Esophagus mucosa (tissue), 1 donor: ENCODE measurements at regions not wholly inside any gene's neighbourhood (a gene's known extent, or its start where the extent isn't known, plus 50 kb on each side); places are given as distances from the start of the nearest gene placed in this dataset.
A peak's percentile ranks its signal among the peaks of the same experiment; 100 is the strongest.
"Not testable (repeated sequence)": the region's sequence is repeated elsewhere in the genome, so short reads cannot be mapped to it uniquely, and the experiment has no call there.

ENCODE experiments used
- ATAC-seq: fragments of 200-7000 bp; cut with Tn5 transposase; one replicate; pipeline ENCODE4 v1.9.1; 2020
- donor health status: DM: yes; HTN: yes; CAD: no.

DNA sequence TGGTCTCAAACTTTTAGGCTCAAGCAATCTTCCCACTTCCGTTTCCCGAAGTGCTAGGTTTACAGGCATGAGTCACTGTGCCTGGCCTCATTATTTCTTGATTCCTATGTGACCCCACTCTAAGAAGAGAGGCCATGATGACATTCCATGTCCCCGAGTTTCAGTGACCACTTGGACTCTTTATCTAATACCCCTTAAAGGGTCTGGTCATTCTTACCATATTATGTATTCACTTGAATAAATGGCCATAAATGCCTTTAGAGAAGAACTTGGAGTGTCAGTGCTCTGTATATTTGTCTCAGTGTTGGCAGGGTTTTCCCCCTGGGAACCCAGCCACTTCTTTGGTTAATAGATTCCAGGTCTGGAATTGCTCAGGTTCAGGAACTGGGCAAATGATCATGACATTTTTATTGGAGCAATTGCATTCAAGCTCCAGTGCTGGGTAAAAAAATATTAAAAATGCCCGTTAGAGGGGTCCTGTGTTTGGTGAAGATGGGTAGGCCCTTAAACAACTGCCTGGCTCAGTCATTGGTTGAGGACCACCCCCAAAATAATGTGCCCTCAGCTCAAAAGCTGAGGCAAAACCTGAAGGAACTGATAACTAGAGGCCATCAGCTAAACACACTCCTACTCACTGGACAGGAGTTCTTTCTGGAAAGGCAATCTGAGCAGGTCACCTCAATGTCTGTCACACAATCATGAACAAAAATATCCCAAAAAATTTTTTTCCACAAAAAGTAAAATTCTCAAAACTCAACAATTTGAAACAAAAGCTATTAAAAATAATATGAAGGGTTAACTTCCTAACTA, 186.6 kb upstream of the ZNF608 start:
- no peak for ATAC-seq

DNA sequence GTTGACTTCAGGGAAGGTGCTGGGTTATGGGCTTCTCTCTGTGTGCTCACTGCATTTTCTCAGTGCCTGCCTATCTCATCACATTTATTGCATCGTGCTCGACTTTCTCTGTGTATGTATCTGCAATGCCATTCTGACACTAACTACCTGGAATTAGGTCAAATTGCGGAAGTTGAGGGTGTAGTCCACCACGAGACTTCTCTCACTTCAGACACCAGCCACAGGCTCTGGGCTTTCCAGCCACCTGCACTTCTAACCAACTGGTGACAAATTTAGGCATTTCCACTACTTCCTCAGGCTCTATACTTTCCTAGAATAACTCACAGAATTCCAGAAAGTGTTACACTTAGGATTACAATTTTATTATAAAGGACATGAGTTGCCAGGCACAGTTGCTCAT, 188.6 kb upstream of the ZNF608 start:
- ATAC-seq = no peak

DNA sequence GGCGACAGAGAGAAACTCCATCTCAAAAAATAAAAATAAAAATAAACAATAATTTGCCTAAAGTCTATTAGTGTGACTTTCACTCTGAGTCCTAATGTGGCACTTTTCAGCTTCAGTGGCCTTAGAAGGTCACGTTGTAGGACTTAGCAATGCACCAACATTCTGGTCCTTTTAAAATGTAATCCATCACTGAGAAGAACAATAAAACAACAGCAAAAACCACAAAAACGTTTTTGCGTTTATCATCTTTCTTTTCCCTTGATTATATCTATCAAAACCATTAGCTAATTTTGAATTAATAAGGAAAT, 190.1 kb upstream of the ZNF608 start:
- ATAC-seq = no peak

DNA sequence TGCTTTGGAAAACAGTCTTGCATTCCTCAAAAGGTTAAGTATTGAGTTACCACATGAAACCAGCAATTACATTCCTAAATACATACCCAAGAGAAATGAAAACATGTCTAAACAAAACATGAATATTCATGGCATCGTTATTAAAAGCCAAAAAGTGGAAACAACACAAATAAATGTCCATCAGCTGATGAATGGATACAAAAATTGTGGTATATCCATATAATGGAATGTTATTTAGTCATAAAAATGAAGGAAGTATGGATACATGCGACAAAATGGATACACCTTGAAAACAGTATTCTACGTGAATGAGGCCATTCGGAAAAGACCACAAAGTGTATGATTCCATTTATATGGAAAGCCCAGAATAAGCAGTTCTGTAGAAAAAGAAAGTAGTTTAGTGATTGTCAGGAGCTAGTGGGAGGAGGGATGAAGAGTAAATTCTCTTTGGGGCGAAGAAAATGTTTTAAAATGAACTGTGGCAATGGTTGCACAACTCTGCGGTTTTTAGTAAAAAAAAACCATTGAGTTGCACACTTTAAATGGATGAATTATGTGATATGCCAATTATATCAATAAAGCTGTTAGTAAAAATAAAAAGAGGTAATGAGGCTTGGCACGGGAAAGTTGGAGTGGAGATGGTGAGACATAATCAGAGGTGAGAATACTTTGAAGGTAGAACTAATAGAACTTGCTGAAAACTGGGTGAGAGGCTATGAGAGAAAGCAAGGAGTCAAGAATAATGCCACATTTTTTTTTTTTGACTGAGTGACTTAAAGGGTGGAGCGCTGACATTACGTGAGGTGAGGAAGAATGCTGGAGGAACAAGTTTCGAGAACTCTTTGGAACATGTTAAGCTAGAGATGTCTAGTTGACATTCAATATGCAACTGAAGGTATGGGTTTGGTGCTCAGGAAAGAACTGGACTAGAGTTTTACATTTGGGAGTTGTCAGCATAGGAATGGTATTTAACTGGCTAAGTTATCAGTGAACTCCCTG, 194.9 kb upstream of the ZNF608 start:
- ATAC-seq = peak; percentile 80

DNA sequence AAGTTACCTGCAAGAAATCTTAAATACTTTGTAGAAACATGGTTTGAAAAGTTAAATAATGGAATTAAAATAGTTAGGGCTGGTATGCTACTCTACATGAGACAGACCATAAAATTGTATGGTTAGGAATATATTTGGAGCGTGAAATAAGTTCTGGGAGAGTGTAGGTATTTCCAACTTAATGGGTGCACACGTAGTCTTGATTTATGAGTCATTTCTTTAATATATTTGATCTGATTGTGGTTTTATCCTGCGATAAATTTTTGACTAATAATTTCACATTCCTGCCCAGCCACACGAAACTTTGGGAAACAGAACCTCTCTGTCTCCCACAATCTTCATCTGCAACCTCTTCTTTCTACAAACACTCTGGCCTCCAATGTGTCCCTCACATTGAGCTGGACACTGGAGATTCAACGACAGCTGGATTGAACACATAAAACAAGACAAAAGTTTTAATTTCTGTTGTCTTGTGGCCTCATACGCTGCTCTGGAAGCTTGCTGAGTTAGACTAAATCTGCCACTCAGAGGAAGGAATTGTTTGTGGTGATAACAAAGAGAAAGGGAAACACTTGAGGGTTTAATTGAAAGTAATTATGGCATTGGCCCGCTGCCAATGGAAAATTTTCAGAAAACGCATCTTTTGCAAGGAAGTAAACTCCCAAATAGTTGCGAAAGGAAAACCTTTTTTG, 201.8 kb upstream of the ZNF608 start:
- ATAC-seq = no peak

DNA sequence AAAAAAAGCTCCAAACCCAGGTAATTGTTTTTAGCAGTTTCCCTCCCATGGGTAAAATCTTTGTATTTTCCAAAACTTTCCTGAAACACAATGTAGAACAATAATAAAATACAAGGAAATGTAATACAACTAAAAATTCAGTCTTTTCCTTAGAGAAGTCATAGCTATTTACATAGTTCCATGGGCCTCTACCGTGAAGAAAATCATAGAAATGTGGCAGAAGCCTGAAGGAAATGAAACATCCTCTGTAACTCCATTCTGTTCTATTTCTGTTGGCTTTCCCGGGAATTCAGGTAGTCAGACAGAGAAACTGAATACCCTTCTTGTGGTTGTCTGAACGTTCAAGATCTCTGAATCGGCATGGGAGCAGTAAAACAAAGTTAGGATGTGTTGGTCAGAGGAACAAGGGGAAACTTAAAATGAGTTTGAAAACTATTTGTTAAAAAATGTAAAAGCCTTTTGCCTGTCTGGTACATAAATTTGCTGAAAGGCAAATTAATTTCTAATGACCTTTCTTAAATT, 202.4 kb upstream of the ZNF608 start:
- ATAC-seq = no peak

DNA sequence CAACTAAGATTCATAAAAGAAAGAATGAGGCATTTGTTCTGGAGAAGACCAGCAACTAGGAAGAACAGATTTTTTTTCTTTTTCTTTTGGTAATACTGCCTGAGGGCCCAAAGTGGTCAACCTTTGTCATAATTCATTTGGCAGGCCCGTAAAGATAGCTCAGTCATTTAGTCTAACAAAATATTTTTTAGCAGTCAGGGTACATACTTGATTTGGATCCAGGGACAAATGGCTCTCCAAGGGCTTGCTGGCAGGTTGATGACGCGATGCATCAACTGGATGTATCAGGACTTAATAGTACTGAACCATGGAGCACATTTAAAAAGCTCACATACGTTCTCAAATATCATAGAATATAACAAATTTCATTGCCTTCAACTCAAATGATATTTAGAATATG, 203.4 kb upstream of the ZNF608 start:
- no peak for ATAC-seq

DNA sequence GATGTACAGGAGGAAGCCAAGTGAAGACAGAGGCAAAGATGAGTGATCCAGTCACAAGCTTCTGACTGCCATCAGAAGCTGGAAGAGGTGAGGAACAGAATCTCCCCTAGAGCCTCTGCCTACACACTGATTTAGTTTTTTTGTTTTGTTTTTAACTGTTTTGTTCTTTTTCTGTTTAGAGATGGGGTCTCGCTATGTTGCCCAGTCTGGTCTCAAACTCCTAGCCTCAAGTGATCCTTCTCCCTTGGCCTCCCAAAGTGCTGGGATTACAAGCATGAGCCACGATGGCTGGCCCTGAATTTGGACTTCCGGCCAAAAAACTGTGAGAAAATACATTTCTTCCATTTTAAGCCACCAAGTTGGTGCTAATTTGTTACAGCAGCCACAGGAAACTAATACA, 204.7 kb upstream of the ZNF608 start:
- ATAC-seq = no peak

DNA sequence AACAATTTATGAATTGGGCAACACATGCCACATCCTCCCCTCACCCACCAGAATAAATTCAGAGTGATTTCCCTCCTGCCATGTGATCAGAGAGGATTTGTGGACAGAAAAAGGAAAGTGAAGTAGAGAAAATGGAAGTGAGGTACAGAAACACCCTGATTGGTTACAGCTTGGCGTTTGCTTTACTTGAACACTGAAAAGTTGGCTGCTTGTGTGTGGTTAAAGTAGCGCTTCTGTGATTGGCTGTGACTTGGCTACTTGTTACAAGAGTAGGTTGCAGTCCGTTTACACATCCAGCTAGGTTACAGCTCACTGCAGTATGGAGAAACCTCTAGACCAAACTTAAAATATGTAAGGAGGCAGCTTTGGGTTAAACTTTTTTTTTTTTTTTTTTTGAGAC, 205.2 kb upstream of the ZNF608 start:
- peak; percentile 36 for ATAC-seq

DNA sequence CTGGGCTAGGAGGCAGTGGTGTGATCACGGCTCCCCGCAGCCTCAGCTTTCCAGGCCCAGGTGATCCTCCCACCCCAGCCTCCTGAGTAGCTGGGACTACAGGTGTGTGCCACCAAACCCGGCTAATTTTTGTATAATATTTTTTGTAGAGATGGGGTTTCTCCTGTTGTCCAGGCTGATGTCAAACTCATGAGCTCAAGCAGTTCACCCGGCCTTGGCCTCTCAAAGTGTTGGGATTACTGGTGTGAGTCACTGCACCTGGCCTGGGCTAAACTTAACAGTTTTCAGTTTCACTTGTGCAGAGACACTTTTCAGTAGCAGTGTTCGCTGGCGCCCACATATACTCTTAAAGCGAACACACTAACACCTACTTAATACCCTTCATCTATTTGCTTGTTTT, 205.6 kb upstream of the ZNF608 start:
- ATAC-seq = no peak

DNA sequence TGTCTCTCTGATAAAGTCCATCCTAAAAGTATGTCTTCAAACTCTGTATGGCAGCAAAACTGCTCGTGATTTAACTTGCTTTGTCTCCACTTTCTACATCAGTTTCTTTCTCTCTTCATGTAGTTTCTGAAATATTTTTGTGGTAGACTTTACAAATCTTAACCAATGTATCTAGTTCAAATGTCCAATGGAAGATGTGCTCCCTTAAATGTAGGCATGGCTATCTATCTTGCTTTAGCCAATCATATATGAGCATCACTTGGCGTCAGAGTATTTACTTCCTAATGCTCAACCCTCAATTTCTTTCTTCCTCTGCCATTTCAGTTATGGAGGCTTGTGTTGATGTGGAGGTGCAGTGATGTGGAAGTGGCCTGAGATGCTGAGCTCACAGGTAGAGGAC, 206.1 kb upstream of the ZNF608 start:
- ATAC-seq = peak; percentile 15

DNA sequence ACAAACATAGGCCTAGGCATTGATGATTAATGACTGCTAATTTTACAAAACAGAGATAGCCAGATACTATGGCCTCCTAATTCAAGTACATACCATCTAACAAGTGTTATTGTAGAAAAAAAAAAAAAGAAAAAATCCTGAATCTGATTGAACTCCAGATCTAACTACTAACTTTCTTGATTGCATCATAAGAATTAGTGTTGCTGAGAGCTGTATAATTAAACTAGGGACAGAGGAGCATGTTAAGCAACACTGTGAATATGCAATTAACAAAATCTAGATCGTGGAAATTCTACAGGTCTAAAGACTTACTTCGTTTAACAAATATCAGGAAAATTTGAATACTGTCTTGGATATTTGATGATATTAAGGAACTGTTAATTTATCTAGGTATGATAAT, 208.3 kb upstream of the ZNF608 start:
- no peak for ATAC-seq

DNA sequence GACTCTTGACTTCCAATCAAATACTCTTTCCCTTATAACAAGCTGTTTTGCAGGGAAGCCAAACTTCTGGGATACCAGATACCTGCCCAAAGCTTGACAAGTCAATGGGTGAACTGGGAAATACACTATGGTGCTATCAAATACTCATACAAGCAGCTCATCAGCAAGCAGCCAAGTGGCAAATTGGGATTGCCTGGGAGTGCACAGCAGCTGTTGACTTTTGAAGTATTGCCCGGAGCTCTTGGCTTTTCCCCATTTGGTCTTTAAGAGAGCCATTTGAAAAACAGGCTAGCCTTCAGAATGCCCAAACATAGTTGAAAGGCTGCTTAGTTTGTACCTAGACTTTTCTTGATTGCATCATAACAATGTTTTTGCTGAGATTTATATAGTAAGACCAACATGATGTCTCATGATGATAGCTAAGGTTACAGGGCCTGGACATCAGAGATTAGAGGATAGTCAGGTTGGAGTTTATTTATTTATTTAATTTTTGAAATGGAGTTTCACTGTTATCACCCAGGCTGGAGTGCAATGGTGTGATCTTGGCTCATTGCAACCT, 210.1 kb upstream of the ZNF608 start:
- no peak for ATAC-seq

DNA sequence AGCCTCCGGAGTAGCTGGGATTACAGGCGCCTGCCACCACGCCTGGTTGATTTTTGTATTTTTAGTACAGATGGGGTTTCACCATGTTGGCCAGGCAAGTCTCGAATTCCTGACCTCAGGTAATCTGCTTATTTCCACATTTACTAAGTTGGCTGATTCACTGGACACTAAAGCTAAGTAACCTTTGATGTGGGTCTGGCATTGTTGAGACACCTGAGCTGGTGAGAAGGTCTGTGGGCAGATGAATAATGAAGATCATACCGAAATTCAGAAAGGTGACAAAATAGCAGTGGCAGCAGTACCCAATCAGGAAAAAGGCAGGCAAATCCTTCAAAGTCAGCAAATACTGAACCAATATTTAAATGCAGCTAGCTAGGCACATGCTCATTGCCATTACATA, 210.6 kb upstream of the ZNF608 start:
- ATAC-seq = no peak

DNA sequence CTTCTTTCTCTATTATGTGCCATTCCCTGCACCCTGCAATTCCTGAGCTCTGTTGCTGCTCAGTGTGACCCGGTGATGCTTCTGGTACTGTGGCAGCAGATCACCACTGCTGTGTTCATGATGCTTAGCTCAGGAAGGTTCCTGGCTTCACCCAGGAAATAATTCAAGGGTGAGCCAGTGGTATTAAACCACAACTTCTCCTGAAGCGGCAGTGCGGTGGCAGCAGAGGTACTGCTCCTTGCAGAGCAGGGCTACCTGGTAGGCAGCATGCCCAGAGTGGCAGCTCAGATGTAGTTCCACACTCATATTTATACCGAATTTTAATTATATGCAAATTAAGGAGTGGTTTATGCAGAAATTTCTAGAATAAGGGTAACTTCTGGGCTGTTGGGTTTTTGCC, 213.8 kb upstream of the ZNF608 start:
- no peak for ATAC-seq

DNA sequence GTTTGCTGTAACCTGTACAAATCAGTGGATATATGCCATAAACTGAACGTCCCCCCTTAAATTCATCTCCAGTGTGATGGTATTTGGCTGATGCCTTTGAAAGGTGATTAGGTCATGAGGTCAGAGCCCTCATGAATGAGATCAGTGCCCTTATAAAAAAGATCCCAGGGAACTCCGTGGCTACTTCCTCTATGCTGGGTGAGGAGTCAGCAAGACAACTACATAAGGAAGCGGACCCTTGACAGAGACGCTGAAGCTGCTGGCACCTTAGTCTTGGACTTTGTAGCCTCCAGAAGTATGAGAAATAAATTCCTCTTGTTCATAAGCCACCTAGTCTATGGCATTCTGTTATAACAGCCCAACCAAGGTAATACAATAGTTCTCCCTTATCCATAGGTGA, 215.1 kb upstream of the ZNF608 start:
- ATAC-seq = no peak

DNA sequence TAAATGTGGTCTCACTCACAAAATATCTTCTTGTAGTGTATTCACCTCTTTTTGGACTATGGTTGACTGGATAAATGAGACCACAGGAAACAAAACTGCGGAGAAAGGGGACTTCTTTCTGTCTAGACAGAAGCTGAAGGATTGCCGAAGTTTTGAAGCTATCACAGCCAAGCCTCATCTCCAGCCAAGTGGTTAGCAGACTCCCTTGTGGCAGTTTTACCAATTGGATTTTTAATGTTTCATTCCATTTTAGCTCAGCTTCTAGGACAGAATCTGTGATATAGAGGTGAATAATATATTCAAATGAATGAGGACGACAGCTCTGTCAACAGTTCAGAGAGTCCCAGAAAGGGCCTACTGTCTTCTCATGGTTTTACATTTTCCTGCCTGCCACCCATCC, 215.7 kb upstream of the ZNF608 start:
- no peak for ATAC-seq

DNA sequence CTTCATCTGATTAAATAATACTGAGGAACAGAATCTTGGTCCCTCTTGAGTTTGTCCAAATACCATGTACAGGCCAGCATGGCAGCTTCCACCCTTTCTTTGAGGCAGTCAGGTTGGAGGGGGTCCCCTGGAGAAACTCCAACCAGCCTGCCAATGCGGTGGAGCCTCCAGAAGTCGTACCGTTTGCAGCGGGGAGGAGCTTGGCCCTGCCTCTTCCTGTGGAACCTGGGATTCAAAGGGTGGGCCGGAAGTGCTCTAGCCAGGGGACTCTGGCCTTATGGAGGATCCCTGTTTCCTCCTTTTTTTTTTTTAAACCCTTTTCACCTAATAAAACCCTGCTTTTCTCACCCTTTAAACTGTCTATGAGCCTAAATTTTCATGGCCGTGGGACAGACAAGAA, 216.3 kb upstream of the ZNF608 start:
- ATAC-seq = no peak

DNA sequence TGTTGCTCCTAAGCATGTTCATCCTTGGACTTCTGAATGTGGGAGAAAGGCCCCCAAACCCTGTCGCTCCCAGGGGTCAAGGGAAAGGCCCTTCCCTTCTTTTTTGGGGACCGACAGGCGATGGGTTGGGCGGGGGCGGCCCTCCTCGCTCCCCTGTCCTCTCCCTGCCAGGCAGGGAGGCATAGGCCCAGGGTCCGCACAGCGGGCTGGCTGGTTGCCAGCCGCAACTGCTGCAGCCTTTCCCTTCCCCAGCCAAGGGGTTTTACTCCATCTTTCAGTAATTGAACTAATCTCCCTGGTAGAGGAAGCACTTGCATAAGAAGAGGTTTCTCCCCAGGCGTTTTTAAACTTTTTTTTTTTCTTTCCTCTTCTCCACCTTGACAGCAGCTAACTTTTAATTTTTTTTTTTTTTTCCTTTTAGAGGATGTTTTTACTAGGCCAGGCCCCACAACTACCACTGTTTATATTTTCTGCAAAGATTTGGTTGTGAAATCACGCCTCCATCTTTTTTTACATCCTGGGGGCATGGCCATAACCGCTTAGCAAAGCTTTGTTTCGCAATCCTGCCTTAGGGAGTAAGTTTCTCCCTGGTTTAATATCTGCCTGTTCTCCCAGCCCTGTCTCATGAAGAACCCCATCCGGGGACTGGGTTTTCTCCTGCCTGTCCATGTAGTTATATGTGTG, 216.9 kb upstream of the ZNF608 start:
- no peak for ATAC-seq

DNA sequence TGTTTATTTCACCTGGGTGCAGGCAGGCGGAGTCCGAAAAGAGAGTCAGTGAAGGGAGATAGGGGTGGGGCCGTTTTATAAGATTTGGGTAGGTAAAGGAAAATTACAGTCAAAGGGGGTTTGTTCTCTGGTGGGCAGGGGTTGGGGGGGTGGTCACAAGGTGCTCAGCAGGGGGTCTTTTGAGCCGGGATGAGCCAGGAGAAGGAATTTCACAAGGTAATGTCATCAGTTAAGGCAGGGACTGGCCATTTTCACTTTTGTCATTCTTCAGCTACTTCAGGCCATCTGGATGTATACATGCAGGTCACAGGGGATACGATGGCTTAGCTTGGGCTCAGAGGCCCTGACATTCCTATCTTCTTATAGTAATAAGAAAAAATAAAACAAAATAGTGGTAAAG, 220.3 kb upstream of the ZNF608 start:
- not testable (repeated sequence) for ATAC-seq

DNA sequence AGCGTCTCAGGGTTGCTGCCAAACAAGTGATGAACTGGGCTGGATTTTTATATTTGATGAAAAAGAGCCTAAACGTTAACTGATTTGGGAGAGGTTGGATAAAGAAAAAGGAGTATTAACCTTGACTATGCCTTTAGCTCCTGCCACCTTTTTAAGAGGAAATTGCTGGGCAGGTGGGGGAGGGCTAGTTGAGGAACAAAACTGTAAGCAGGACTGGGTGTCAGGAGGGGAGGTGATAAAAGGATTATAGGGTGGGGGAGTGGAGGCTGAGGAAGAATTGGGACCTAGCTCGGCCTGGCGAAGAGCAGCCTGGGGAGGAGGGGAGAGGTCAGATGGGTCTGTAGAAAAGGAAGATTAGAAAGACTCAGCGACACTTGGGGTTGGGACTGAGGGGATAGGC, 223.9 kb upstream of the ZNF608 start:
- not testable (repeated sequence) for ATAC-seq

DNA sequence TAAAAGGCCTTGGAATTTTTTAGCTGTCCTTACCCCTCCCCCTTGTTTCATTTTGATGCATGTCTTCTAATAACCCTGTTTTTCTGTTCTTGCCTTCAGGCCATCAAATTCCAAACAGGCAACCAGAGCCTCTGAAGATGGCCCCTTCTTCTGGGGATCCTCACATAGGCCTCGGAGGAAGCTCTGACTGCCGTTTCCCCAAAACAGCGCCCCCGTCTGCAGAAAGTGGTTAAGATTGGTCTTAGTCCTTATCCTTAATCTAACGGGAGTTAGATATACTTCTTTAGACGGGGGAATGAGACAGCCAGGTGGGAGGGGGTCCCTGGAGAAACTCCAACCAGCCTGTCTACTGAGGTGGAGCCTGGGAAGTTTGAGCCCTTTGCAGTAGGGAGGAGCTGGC, 226.3 kb upstream of the ZNF608 start:
- ATAC-seq = no peak
